H9 (cell line): ENCODE measurements at regions not wholly inside any gene's neighbourhood (a gene's known extent, or its start where the extent isn't known, plus 50 kb on each side); places are given as distances from the start of the nearest gene placed in this dataset.

Experiments
- DNase-seq: peaks from one replicate; pipeline ENCODE4 v3.0.0-alpha.2; 2017
- H2AFZ ChIP-seq: one replicate; pipeline ENCODE4 v1.6.1; 2013; ENCODE audit warnings: mild to moderate bottlenecking, low read length, control low read depth, moderate library complexity
- H2AK5ac ChIP-seq: 2 replicates; pipeline ENCODE4 v1.6.1; 2013; ENCODE audit warnings: low read length, control low read depth, mixed read lengths; ENCODE audit not compliant: insufficient read length
- H2BK120ac ChIP-seq: one replicate; pipeline ENCODE4 v1.6.1; 2013; ENCODE audit warnings: low read depth, mild to moderate bottlenecking, low read length, control low read depth, inconsistent platforms; ENCODE audit not compliant: poor library complexity, severe bottlenecking
- H2BK12ac ChIP-seq: 2 replicates; pipeline ENCODE4 v1.6.1; 2013; ENCODE audit warnings: low read length, control low read depth, mixed read lengths, low read depth; ENCODE audit not compliant: insufficient read length
- H2BK15ac ChIP-seq: 2 replicates; pipeline ENCODE4 v1.6.1; 2013; ENCODE audit warnings: low read depth, low read length, control low read depth
- H2BK20ac ChIP-seq: one replicate; pipeline ENCODE4 v1.6.1; 2013; ENCODE audit warnings: low read depth, mild to moderate bottlenecking, low read length, control low read depth, inconsistent platforms; ENCODE audit not compliant: poor library complexity, severe bottlenecking
- H2BK5ac ChIP-seq: 2 replicates; pipeline ENCODE4 v1.6.1; 2013; ENCODE audit warnings: low read length, control low read depth, mixed read lengths; ENCODE audit not compliant: insufficient read length
- H3K14ac ChIP-seq: 2 replicates; pipeline ENCODE4 v1.6.1; 2013; ENCODE audit warnings: low read length, control low read depth; ENCODE audit not compliant: insufficient read depth
- H3K18ac ChIP-seq: 2 replicates; pipeline ENCODE4 v1.6.1; 2013; ENCODE audit warnings: low read depth, mild to moderate bottlenecking, mixed read lengths, low read length, control low read depth; ENCODE audit not compliant: insufficient read length
- H3K23ac ChIP-seq: 2 replicates; pipeline ENCODE4 v1.6.1; 2013; ENCODE audit warnings: low read length, control low read depth, mixed read lengths, low read depth; ENCODE audit not compliant: insufficient read length
- H3K23me2 ChIP-seq: 2 replicates; pipeline ENCODE4 v1.6.1; 2013; ENCODE audit warnings: low read depth, mild to moderate bottlenecking, mixed read lengths, low read length, control low read depth; ENCODE audit not compliant: insufficient read length, poor library complexity, severe bottlenecking
- H3K27ac ChIP-seq: 2 replicates; pipeline ENCODE4 v1.5.1; 2013; ENCODE audit warnings: low read length, control low read depth, mixed read lengths, low read depth; ENCODE audit not compliant: insufficient read length
- H3K27me3 ChIP-seq: 2 replicates; pipeline ENCODE4 v1.6.1; 2013; ENCODE audit warnings: low read length, control low read depth, inconsistent platforms; ENCODE audit not compliant: insufficient read depth
- H3K4ac ChIP-seq: 2 replicates; pipeline ENCODE4 v1.6.1; 2013; ENCODE audit warnings: low read depth, mild to moderate bottlenecking, control low read depth, inconsistent platforms, low read length, moderate library complexity
- H3K4me1 ChIP-seq: 2 replicates; pipeline ENCODE4 v1.6.1; 2013; ENCODE audit warnings: low read length, control low read depth, inconsistent platforms; ENCODE audit not compliant: insufficient read depth
- H3K4me2 ChIP-seq: 2 replicates; pipeline ENCODE4 v1.6.1; 2013; ENCODE audit warnings: low read length, control low read depth, mixed read lengths; ENCODE audit not compliant: insufficient read length, insufficient read depth
- H3K56ac ChIP-seq: 2 replicates; pipeline ENCODE4 v1.6.1; 2013; ENCODE audit warnings: low read depth, mild to moderate bottlenecking, mixed read lengths, low read length, control low read depth; ENCODE audit not compliant: insufficient read length
- H3K79me1 ChIP-seq: 2 replicates; pipeline ENCODE4 v1.6.1; 2013; ENCODE audit warnings: low read depth, mild to moderate bottlenecking, moderate library complexity, low read length, control low read depth, inconsistent platforms; ENCODE audit not compliant: insufficient read depth, poor library complexity, severe bottlenecking
- H3K79me2 ChIP-seq: 2 replicates; pipeline ENCODE4 v1.6.1; 2013; ENCODE audit warnings: low read length, control low read depth, inconsistent platforms; ENCODE audit not compliant: insufficient read depth
- H3K9ac ChIP-seq: 2 replicates; pipeline ENCODE4 v1.6.1; 2013; ENCODE audit warnings: low read length, control low read depth, mixed read lengths; ENCODE audit not compliant: insufficient read length; ENCODE audit errors: extremely low read depth
- H3K9me3 ChIP-seq: one replicate; pipeline ENCODE4 v1.6.1; 2013; ENCODE audit warnings: low read depth, low read length, inconsistent platforms; ENCODE audit not compliant: control insufficient read depth
- H3T11ph ChIP-seq: one replicate; pipeline ENCODE4 v1.6.1; 2013; ENCODE audit warnings: mild to moderate bottlenecking, low read length, control low read depth, inconsistent platforms
- H4K20me1 ChIP-seq: one replicate; pipeline ENCODE4 v1.6.1; 2013; ENCODE audit not compliant: control insufficient read depth, insufficient read length, insufficient read depth
- H4K5ac ChIP-seq: 2 replicates; pipeline ENCODE4 v1.6.1; 2013; ENCODE audit warnings: low read depth, mild to moderate bottlenecking, mixed read lengths, low read length, control low read depth; ENCODE audit not compliant: insufficient read length
- H4K8ac ChIP-seq: replicated peaks from 2 replicates; pipeline ENCODE4 v1.6.1; 2013; ENCODE audit warnings: low read length, control low read depth, mixed read lengths, low read depth; ENCODE audit not compliant: insufficient read length
- H4K91ac ChIP-seq: 2 replicates; pipeline ENCODE4 v1.6.1; 2013; ENCODE audit warnings: low read depth, mild to moderate bottlenecking, moderate library complexity, mixed read lengths, low read length, control low read depth; ENCODE audit not compliant: insufficient read length
- H3K27ac Mint-ChIP-seq, 3 experiments: 2 replicates in 2 of 3; 3 replicates in 1 of 3; pipeline ENCODE4 v1.8.0; 2020 to 2021; ENCODE audit warnings: mixed read lengths in 3 of 3, mild to moderate bottlenecking in 1 of 3, moderate library complexity in 1 of 3
- H3K27me3 Mint-ChIP-seq: 2 replicates; pipeline ENCODE4 v1.8.0; 2021; ENCODE audit warnings: low read depth, mild to moderate bottlenecking, moderate library complexity, mixed read lengths
- H3K36me3 Mint-ChIP-seq, 3 experiments: 2 replicates in 2 of 3; 3 replicates in 1 of 3; pipeline ENCODE4 v1.8.0; 2020 to 2021; ENCODE audit warnings: low read depth in 3 of 3, mixed read lengths in 3 of 3; ENCODE audit not compliant: insufficient read depth in 1 of 3
- H3K4me1 Mint-ChIP-seq, 2 experiments: 2 replicates each; pipeline ENCODE4 v1.8.0; 2020; ENCODE audit warnings: mixed read lengths in 2 of 2
- H3K4me3 Mint-ChIP-seq, 2 experiments: 2 replicates in 1 of 2; 3 replicates in 1 of 2; pipeline ENCODE4 v1.8.0; 2020 to 2021; ENCODE audit warnings: mild to moderate bottlenecking in 2 of 2, mixed read lengths in 2 of 2, moderate library complexity in 1 of 2
- H3K9me3 Mint-ChIP-seq, 2 experiments: 2 replicates in 1 of 2; 3 replicates in 1 of 2; pipeline ENCODE4 v1.8.0; 2020; ENCODE audit warnings: mild to moderate bottlenecking in 2 of 2, mixed read lengths in 2 of 2, moderate library complexity in 1 of 2
- WGBS: extraction: QIAGEN DNeasy Blood & Tissue Kit; methylation state at CpG from one replicate; pipeline ENCODE4 v1.1.7; 2013; ENCODE audit warnings: missing lambda C conversion rate, low lambda C conversion rate, mixed read lengths; ENCODE audit not compliant: insufficient read length; ENCODE audit errors: extremely low coverage; 5-methylcytosine and 5-hydroxymethylcytosine counted together
- TF ChIP-seq, protein P1 (sequence below): fragments of 200-600 bp; sonication (generic); conservative IDR thresholded peaks from 3 replicates; pipeline ENCODE4 v1.8.0; 2021; ENCODE audit warnings: antibody characterized with exemption, mild to moderate bottlenecking

DNA sequence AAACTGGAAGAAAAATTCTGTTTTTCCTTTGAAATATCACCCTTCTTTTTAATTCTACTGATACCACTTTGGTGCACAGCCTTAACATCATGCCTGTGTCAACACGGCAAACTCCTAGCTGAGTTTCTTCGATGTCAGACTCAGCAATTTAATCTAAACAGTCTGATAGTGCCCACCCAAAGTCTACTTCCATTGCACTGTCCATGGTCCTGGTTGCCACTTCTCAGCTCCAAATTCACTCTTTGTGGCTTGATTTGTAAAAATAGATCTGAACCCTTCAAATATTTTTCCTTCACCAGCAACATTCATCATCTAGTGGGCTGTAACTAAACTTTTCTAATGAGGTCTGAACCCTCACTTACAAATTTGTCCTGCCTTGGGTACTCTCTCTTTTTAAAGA is 107.8 kb downstream of the NUDT12 start:
- Histone ChIP-seq H2AK5ac (no peak overlapping the region), H3K4me2 (no peak overlapping the region), H3K9ac (no peak overlapping the region), H3K14ac (no peak overlapping the region), H3K79me2 (no peaks in the 10 kb centered on the region), H2BK120ac (no peak overlapping the region), H4K20me1 (no peaks in the 10 kb centered on the region), H3T11ph (no peak overlapping the region), H3K9me3 (no peaks in the 10 kb centered on the region), H4K8ac (no peak overlapping the region), H2BK5ac (no peak overlapping the region), H2AFZ (no peak overlapping the region), H4K91ac (no peak overlapping the region), H2BK15ac (no peak overlapping the region), H3K79me1 (no peaks in the 10 kb centered on the region), H3K4ac (no peak overlapping the region), H3K27ac (no peak overlapping the region), H3K23ac (no peak overlapping the region), H4K5ac (no peak overlapping the region), H2BK20ac (no peak overlapping the region), H3K4me1 (no peaks in the 10 kb centered on the region; the same call in 1 of the 2 replicates), H3K18ac (no peak overlapping the region), H3K27me3 (no peaks in the 10 kb centered on the region), H3K56ac (no peak overlapping the region), H2BK12ac (no peak overlapping the region), H3K23me2 (no peaks in the 10 kb centered on the region)
- no CpG with 5 or more reads among the region's 2 CpGs for WGBS
- H3K27me3 Mint-ChIP-seq: no peaks in the 10 kb centered on the region; the same call in 1 of the 2 replicates
- no peak for DNase-seq
- H3K9me3 Mint-ChIP-seq: no peaks in the 10 kb centered on the region
- TF ChIP-seq, protein P1, sequence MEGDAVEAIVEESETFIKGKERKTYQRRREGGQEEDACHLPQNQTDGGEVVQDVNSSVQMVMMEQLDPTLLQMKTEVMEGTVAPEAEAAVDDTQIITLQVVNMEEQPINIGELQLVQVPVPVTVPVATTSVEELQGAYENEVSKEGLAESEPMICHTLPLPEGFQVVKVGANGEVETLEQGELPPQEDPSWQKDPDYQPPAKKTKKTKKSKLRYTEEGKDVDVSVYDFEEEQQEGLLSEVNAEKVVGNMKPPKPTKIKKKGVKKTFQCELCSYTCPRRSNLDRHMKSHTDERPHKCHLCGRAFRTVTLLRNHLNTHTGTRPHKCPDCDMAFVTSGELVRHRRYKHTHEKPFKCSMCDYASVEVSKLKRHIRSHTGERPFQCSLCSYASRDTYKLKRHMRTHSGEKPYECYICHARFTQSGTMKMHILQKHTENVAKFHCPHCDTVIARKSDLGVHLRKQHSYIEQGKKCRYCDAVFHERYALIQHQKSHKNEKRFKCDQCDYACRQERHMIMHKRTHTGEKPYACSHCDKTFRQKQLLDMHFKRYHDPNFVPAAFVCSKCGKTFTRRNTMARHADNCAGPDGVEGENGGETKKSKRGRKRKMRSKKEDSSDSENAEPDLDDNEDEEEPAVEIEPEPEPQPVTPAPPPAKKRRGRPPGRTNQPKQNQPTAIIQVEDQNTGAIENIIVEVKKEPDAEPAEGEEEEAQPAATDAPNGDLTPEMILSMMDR: no peak
- no peak overlapping the region for H3K27ac Mint-ChIP-seq
- no peaks in the 10 kb centered on the region for H3K36me3 Mint-ChIP-seq
- peaks cover 6 to 7% of the 10 kb centered on the region in 2 experiments for H3K4me1 Mint-ChIP-seq
- H3K4me3 Mint-ChIP-seq: no peak overlapping the region
